HG02884 (cell line): ENCODE measurements at regions not wholly inside any gene's neighbourhood (a gene's known extent, or its start where the extent isn't known, plus 50 kb on each side); places are given as distances from the start of the nearest gene placed in this dataset.
"Not testable (repeated sequence)": the region's sequence is repeated elsewhere in the genome, so short reads cannot be mapped to it uniquely, and the experiment has no call there.

Experiments used
- ATAC-seq: cut with Tn5 transposase; IDR thresholded peaks from one replicate; pipeline ENCODE4 v1.9.1; 2021; ENCODE audit warnings: mild to moderate bottlenecking, moderate library complexity; ENCODE audit not compliant: unreplicated experiment

DNA sequence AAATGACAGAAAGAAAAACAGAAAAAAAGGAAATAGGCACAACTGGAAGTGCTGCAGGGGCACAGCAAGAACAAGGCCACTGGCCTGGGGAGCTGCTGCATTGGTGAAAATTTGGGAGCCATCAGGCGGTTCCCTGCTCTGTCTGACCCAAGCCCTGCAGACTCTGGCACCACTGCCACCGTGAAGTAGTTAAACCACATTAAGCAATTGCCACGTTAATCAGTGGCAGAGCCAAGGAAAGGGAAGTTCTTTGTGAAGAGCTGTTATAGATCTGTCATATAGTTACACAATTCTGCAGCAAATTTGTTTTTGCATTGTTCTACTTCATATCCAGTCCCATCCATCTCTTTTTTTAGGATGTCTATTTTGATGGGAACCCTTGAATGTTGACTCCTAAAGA lies 915.3 kb downstream of the FSCB start:
- no peak for ATAC-seq

DNA sequence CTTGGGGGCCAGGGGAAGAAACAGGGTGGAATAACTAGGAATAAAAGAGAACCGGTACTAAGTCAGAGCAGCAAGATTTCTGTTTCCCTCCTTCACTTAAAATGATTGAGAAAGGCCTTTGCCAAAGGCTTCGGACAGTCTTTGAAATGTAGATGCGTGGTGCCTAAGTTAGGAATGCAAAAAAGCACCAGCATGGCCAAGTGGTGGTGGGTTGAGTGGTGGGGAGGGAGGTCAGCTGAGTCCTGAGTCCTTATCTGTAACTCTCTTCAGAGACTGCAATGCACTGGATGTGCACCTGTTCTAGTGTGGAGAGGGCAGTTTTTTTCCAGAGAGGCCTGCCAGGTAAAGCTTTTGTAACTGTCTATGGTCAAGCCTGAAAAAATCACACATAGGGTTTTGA lies 919.9 kb downstream of the FSCB start:
- ATAC-seq: no peak

DNA sequence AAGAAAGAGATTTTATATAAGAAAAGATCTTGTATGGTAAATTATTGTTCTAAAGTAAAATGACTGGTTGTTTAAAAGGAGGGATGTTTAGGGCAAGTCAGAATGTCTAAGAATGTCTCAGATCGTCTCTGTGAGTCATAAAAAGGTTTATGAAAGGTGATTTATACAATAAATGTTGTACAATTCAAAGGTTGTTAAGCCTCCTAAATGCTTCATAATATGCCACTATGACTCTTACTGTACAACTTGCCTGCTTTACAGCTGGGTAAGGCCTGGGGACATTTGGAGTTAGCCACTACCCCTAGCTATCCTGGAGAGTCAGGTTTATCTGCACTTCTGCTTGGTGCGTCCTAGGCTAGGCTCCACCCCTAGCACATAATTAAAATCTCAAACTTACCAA lies 927.4 kb downstream of the FSCB start:
- no peak for ATAC-seq

DNA sequence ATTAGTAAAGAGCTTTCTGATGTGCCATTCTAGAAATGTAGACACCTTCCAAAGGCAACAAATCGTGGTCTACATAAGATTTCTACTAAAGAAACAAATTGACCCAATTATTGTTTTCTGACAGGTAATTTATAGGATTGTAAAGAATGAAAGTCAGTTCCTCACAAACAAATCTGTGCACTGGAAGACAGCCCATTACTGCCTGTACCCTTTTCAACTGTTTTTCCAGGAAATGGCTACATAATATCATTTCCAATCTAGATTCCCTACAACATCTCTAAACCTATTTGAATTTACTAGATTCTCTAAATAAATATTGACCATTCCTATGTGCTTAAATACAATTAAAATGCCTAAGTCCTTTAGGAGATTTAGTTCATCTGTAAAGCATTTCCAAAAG lies 939.1 kb downstream of the FSCB start:
- no peak for ATAC-seq

DNA sequence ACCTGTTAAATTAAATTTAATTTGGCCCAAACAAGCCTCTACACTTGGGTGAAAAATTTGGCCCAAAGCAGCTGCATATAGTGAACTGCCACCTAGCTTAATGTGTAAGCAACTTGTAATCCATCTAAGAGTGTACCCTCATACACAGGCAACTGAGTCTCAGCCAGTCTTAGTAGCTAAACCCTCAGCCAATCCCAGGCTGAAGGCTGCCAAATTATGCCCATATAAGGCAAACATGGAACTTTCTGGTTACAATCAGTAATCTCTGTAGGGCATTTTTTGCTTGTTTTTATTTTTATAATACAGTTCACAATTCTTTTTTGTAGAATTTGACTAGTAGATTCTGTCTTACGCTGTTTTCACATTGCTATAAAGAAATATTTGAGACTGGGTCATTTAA lies 958.7 kb downstream of the FSCB start:
- no peak for ATAC-seq

DNA sequence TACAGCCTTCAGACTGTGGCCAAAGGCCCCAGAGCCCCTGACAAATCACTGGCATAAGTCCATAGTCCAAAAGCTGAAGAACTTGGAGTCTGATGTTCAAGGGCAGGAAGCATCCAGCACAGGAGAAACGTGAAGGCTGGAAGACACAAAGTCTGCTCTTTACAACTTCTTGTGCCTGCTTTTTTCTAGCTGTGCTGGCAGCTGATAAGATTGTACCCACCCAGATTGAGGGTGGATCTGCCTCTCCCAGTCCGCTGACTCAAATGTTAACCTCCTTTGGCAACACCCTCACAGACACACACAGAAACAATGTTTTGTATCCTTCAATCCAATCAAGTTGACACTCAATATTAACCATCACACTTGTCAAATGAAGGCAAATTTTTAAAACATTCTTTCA lies 959.5 kb downstream of the FSCB start:
- not testable (repeated sequence) for ATAC-seq

DNA sequence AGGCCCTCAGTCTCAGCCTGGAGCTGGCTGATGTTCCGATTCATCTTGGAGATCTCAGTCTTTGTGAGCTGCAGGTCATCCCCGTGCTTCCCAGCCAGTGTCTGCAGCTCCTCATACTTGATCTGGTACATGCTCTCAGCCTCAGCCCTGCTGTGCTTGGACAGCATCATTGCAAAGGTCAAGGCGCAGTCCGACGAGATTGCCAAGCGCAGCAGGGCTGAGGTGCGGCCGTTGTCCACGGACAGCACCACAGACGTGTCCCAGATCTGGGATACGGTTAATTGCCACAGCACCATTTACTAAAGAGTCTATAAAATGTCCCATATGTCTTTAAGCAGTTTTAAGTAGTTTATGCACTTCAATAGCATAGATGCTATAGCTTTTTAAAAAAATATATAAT lies 965.7 kb downstream of the FSCB start:
- no peak for ATAC-seq

DNA sequence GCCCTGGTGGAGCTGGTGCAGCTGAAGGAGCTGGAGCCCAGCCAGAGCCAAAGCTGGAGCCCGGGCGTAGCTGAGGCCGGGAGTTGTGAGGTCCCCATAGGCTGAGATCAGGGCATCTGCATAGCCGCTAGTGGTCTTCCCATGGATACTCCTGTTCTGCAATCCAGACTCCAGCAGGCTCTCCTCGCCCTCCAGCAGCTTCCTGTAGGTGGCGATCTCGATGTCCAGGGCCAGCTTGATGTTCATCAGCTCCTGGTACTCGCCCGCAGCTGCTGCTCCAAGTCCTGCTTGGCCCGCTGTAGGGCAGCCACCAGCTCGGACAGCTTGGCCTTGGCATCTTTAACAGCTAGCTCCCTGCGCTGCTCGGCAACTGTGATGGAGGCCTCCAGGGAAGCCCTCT lies 966.1 kb downstream of the FSCB start:
- ATAC-seq: no peak

DNA sequence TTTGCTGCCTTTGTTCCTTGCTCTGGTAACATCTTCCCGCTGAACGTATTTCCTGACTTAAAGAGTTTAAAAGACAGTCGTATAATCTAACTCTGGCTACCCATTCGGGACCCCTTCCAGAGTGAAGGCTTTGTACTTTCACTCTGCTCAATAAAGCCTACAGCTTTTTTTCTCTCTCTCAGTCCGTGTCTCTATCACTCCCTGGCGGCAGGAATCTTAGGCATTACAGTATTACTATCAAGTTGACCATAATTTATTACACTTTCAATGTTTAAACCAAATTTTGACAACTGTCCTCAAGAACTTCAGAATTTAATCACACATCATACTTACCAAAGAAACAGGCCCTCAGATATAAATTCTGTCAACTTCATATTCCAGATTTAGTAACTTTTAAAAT lies 967.9 kb downstream of the FSCB start:
- ATAC-seq: no peak

DNA sequence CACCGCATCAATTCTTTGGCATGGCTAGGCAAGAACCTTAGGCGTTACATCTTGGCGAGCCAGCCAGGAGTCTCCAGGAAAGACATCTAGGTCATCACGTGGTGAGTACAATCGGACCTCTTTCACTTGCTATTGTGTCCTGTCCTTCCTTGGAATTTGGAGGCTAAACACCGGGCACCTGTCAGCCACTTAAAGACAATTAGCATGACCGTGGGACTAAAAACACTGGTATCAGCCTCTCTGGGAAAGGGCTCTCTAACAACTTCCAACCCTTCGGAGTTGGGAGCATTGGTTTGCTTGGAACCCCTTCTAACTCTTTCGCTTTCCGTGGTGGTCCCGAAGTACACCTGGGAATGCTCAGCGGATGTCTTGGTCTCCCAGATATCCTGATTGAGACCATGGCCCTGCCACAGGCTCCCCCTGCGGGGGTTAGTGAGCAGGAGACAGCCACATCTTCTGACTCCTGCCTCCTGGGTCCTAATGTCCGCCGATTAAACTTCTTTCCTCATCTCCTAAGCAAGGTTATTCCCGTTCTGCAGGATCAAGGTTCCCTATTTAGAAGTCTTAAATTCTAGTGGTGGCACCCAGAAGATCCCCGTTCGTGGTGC lies 971.7 kb downstream of the FSCB start:
- ATAC-seq: no peak

DNA sequence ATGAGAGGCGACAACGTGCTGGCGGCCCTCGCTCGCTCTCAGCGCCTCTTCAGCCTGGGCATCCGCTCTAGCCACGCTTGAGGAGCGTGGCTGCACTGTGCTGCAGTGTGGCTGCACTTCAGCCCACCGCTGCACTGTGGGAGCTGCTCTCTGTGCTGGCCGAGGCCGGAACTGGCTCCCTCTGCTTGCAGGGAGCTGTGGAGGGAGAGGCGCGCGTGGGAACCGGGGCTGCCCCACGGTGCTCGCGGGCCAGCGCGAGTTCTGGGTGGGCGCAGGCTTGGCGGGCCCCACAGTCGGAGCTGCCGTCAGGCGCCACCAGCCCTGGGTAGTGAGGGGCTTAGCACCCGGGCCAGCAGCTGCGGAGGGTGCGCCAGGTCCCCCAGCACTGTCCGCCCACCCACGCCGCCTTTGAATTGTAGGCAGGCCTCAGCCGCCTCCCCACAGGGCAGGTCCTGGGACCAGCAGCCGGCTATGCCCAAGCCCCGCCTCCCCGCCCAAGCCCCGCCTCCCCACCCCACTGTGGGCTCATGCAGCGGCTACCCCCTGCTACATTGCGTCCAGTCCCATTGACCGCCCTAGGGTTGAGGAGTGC lies 974.2 kb downstream of the FSCB start:
- no peak for ATAC-seq

DNA sequence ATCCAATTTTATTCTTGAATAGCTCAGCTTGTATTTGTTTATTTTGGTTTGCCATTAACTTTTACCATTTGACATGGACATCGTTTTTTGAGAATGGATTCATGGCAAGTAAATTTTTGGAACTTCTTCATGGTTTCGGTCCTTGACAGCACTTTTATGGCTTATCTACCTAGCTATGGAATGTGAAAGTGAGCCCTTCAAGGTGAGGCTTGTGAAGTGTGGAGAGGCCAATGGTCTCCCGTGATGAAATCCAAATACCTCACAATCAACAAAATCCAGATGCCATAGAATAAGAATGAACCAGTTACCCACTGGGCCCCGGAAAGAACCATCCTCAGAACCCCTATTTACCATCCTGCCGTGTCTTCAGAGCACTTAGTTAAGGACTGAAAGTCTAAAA lies 978.8 kb downstream of the FSCB start:
- no peak for ATAC-seq

DNA sequence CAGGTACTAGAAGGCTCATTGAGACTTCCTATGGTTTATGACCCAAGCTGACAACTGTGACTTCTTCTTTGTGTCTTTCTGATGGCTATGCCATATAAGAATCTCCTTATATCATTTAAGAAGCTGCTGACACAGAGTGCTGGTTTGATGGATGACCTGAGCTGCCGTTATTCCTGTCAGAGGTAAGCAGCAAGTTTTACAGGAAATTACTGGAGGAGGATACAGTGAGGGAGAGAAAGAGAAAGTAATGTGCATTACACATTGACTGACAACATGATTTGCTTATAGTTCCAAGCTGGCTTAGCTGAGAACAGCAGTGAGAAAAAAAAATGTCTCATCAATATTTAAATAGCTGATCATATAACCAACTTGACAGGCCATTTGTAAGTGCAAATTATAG lies 981.4 kb downstream of the FSCB start:
- ATAC-seq: no peak

DNA sequence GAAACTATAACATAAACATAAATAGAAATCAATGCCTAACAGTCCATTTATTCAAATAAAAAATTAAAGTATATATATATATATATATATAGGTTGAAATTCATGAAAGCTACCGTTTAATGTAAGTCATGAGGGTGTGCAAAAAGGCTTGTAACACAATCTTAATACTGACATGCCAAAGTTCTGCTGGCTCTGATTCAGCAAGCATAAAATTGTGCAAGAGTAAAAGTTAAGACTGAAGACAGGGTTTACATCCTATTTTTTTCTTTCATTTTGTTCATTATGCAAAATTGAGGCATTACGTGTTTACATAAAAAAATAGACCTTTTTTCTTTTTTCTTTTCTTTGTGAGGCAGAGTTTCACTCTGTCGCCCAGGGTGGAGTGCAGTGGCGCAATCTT lies 984.2 kb downstream of the FSCB start:
- ATAC-seq: no peak

DNA sequence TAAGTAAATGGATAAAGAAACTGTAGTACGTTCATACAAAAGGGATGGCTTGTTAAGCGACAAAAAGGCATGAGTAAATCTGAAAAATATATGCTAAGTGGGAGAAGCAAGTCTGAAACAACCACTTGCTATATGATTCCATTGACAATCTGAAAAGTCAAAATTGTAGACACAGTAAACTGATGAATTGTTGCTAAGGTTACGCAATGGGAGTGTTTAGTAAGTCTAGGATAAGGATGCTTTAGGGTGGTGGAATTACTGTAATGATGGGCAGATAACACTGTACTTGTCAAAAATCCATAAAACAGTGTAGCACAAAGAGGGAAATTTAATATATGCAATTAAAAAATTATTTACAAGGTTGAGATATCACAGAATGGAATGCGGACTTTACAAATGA lies 984.9 kb downstream of the FSCB start:
- ATAC-seq: no peak

DNA sequence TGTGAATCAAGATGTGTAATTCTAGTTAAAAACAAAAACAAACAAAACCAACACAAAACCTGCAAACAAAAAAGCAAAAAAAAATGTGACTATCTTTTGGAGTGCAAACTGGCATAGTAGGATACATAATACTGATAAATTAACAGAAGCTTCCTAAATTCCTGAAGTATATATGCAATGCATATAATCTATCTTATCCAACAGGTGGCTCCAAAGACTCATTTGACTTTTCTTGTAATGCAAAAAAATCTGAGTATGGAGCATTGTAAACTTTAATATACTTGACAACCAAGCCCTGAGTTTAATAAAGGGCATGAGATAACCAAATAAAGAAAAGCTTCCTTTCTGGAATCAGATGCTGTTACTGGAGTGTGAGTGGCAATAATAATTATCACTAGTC lies 1003.6 kb downstream of the FSCB start:
- no peak for ATAC-seq

DNA sequence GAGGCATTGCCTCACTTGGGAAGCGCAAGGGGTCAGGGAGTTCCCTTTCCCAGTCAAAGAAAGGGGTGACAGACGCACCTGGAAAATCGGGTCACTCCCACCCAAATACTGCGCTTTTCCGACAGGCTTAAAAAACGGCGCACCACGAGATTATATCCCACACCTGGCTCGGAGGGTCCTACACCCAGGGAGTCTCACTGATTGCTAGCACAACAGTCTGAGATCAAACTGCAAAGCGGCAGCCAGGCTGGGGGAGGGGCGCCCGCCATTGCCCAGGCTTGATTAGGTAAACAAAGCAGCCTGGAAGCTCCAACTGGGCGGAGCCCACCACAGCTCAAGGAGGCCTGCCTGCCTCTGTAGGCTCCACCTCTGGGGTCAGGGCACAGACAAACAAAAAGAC lies 1014.7 kb downstream of the FSCB start:
- ATAC-seq: not testable (repeated sequence)

DNA sequence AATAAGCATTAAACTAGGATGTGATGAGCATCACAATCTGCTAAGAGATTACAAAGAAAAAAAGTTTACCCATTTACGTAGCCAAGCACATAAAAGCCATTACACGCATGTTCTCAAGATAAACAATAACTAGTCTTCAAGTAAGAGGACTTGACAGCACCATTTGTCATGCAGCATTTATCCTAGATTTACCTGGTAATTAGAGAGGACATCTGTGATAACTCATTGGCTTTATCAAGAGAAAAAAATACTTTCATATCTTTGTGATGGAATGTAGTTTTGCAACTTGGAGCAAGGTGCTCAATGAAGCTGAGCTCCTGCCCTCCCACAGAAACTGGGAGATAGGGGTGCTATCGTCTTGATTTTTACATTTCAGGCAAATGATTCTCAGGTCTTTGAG lies 1023.7 kb downstream of the FSCB start:
- ATAC-seq: no peak

DNA sequence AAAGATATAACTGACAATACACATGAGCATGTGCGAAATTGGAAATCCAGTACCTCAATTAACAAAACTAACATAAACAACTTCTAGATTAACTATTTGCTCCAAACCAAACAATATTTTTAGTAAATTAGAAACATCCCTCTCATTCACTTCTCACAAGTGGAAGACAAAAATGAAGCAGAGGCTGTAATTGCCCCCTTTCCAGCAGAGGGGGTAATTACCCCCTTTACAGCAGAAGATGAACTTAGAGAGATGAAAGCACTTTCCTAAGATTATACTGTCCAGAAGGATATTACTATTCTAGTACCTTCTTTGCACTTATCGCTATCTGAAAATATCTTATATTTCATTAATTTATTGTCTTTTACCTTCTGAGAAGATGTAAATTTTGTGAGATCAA lies 1025.2 kb downstream of the FSCB start:
- no peak for ATAC-seq

DNA sequence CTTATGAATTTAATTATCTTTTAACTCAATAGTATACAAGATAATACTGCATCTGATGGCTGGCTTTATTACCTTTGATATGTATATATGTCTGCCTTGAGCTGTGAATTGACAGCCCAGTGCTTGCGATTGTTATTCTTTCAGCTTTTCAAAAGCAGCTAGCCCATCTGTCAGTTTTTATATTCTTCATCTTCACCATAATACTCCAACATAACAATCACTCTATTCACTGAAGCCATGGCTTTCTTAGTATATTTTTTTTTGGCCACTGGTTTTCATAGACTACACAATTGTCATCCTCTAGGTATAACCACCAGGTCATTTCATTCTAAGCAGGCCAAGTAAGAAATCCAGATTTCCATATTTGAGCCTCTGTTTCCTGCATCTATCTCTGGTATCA lies 1026.1 kb downstream of the FSCB start:
- no peak for ATAC-seq

DNA sequence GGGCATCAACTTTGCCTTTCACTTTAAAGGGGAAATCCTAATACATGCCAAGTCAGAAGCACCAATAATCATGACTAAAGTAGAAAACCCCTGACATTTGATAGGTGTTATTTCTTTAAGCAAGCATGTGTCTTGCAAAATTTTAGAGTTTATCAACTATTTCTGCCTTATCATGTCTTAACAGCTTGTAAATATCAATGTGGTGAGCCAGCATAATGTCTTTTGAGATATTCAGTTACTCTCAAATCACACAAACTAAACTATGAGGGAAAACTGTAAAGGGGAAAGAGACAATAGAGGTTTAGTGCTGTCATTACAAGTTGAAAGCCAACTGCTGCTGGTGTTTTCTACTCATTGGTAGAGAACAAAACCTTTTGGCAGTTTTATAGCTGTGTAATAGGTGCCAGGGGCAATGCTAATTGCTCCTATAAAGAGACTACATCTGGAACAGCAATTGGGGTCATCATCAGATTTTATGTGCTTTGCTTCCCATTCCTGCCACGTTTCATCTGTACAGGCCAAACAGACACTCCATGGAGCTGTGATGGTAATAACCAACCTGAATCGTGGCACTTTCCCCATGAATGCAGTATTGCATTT lies 1027.4 kb downstream of the FSCB start:
- ATAC-seq: no peak

DNA sequence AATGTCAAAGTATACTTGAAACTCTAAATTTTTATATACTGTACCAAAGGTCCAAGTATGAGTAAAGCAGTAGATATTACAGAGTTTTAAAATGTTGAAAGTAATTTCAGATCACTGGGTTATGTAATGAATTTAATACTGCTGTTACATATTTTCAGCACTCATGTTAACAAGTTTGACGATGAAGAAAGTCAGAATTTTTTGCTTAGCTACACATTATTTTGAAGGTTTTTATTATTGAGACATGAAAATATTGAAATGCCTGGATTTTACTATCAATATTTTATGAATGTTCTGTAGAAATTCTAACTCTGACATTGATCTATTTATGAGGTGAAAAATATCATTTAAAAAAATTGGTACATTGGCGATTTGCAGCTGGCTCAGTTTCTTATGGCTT lies 1030.3 kb downstream of the FSCB start:
- ATAC-seq: no peak

DNA sequence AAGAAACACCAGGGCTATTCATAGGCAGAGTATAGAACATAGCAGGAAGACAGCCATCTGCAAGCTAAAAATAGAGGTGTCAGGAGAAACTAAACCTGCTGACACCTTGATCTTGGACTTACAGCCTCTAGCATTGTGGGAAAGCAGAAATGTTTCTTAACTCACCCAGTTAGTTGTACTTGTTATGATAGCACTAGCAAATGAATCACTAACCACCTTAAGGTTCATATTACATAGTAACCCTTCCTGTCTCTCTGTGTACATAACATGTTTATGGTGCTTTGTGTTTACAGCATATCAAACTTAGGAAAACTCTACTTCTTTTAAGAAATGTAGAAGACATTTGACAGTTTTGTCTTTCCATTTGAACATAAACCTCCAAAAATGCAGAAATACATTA lies 1031.3 kb downstream of the FSCB start:
- no peak for ATAC-seq
